HG02798 (cell line): ENCODE measurements at regions not wholly inside any gene's neighbourhood (a gene's known extent, or its start where the extent isn't known, plus 50 kb on each side); places are given as distances from the start of the nearest gene placed in this dataset.
"Not testable (repeated sequence)": the region's sequence is repeated elsewhere in the genome, so short reads cannot be mapped to it uniquely, and the experiment has no call there.

Experiments
- ATAC-seq: cut with Tn5 transposase; IDR thresholded peaks from one replicate; pipeline ENCODE4 v1.9.1; 2021; ENCODE audit warnings: mild to moderate bottlenecking; ENCODE audit not compliant: unreplicated experiment, poor library complexity

DNA sequence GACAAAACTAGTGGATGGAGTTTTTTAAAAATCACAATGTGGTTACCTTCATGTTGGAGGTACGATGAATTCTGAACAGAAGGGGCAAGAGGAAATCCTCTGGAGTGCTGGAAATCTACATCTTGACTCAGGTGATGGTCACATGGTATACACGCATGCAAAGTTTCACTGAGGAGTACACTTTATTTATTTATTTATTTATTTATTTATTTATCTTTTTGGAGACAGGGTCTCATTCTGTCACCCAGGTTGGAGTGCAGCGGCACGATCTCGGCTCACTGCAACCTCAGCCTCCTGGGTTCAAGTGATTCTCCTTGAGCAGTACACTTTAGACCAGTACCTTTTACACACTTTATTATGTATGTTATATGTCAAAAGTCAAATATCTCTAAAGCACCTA is 645.7 kb upstream of the DIPK2B start:
- ATAC-seq = no peak

DNA sequence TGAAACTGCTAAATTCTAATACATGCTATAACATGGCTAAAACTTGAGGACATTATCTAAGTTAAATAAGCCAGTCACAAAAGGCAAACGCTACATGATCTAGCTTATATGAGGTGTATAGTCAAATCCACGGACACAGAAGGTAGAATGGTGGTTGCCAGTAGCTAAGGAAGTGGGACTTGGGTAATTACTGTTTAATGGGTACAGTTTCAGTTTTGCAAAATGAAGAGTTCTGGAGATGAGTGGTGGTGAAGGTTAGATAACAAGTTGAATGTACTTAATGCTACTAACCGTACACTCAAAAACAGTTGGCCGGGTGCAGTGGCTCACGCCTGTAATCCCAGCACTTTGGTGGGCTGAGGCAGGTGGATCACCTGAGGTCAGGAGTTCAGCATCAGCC is 644.5 kb upstream of the DIPK2B start:
- no peak for ATAC-seq

DNA sequence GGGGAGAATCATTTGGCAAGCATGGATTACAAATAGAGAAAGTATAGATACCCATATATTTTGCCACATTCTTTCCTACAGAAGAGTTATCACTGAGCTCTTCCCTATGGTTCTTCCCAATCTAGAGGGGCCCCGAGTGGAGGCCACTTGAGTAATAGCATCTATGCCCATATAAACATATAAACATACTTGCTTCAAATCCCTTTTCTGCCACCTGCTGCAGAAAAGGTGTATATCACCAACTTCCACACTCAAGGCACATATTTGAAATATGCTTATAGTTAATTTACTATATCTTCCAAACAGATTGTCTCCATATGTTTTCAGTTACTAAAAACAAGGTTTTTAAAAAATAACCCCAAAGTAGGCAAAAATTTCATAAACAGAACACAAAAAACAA is 642.8 kb upstream of the DIPK2B start:
- no peak for ATAC-seq

DNA sequence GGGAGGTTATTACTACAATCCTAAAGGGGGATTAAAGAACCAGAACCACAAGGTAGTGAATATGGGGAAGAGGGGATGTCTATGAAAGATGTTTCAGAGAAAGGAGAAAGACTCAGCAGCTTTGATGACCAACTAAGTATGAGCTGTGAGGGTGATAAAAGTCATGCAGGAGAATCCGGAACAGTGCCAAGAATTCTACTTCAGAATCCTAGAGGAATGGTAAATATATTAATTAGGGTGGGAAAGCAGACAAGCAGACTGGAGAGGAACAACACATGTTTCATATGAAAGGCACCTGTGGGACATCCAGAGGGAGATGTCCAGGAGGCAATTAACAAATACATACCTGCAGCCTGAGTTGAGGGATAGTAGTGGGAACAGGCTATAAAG is 642.2 kb upstream of the DIPK2B start:
- no peak for ATAC-seq

DNA sequence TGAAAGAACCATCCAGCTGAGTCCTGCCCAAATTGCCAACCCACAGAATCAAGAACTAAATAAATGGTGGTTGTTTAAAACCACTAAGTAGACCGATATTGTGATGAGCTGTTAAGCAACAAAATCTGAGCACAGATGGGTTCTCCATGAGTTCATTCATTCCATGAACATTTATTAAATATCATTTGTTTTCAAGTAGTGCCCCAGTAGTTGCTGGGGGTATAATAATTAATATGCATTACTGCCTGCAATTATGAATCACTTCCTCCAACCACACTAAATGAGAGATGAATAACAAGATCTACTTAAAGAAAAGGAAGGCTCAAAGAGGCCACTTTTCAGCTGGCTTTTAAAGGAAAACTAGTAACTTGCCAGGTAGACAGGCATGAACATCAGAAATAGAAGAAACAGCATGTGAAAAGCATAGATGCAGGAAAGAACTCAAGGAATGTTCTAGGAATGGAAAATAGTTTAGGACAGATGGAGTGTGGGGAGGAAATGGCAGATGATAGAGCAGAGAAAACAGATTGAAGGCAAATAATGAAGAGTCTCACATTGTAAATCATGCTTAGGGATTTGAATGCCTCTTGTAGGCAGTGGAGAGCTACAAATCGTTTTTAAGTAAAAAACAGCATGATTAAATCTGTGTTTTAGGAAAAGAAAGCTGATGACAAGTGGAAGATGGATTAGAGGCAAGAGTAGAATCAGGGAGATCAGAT is 641.7 kb upstream of the DIPK2B start:
- ATAC-seq = no peak

DNA sequence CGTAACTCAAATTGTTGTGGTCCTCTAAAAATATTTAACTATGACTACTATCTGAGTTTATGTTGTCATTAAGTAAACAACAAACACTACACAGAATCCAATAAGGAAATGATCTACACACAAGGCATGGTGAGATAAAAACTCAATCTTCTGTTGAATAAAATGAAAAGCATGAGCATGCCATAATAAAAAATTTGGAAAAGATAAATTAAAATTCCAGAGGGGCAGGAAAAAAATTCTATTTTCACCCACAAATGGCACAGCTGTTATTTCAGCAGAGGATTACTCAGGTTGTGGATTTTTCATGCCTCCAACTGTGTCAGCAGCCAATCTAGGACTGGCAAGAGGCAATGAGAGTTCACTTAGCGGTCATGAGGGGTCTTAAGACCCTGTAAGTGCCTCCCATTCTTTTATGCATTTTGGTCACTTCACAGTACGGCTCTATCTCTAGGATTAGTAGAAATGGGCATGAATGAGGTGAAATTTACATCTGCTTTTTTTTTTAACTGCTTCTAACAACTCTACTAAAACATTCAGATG is 639.8 kb upstream of the DIPK2B start:
- ATAC-seq = no peak

DNA sequence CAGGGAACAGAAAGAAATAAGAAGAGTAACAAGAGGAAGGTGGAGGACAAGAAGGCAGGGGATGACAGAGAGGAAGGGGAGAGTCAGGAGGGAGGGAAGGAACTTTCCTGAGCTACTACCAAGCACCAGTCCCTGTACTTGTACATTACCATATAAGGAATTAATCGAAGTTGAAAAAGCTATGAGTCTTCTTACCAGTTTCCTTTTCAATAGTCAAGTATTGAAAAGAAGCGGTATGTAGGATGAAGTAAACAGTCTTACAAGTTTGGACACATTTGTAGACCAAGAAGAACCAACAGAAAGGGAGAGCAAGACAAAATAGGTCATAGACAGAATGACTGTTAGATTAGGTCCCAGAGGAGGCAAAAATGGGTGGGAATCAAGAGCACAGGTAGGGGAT is 629.7 kb upstream of the DIPK2B start:
- ATAC-seq = no peak

DNA sequence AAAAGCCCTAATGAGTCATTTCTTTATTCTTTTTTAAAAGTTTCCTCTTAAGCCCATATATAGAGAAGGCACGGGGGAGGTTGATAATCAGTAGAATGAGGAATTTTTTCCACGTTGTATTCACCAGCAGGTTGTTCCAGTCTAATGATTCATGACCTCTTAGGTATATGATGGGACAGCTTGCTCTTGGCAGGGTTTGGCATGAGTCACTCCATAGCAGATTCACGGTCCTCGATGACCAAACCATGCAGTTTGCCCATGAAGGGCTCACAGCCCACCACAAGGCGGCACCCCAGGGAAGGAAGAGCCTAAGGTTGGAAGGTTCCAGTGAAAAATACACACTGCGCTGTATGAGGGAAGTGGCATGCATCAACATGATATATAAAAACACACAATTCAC is 623.8 kb upstream of the DIPK2B start:
- ATAC-seq = no peak

DNA sequence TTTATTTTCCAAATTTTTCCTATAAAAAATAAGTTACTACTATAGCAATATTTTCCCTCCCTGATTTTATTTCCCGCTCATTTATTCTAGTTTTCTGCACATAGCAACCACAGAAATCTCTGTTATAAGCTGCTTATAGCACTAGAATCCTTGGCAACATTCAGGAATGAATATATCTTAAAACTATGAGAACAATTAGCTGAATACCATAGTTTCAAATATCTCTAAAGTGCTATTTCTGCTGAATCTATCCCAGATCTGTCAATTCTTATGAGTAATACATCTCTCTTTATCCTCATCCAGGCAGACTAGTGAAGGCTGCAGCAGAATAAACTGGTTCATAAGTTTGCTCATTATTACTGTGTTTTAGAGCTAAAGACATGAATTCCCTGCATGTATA is 622.9 kb upstream of the DIPK2B start:
- ATAC-seq = no peak

DNA sequence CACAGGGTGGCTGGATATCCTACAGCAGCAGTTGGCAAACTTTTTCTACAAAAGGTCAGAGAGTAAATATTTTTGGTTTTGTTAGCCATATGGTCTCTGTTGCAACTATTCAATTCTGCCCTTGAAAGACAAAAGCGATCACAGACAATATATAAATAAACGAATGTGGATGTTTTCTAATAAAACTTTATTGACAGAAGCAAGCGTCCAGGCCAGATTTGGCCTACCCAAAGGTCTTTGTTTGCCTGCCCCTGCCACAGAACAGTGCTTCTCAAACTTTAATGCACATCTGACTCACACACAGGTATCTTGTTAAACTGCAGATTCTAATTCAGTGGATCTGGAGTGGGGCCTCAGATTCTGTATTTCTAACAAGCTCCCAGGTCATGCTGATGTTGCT is 621.4 kb upstream of the DIPK2B start:
- ATAC-seq = no peak

DNA sequence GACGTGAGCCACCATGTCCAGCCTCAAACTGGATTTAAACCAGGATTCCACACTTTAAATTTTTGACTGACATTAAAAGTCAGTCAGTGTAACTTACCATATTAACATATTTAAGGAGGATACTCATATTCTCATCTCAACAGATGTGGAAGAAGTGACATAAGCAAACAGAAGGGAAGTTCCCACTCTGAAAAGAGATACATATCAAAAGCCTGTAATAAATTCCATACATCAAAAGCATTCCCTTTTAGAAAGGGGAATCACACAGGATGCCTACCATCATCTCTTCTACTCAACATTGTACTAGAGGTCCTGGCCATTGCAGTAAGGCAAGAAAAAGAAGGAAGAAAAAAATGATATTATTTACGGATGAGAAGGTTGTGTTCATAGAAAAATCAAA is 618.2 kb upstream of the DIPK2B start:
- ATAC-seq = no peak

DNA sequence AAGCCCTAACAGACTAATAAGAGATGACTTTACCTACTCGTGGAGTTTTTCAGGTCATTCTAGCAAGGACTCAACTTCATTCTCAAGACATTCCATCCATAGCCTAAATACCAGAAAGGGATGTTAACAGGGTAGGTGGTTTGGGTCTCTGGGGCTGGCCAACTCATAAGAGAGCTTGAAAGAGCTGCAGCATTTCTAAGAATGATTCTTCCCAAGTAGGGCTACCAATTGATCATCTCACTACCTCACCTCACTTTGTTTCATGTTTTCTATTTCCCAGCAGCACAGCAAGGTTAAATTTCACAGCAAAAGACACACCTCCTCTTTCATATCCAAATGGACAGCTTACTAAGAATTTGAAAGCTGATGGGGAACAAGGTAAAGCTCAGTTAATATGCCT is 614.8 kb upstream of the DIPK2B start:
- no peak for ATAC-seq

DNA sequence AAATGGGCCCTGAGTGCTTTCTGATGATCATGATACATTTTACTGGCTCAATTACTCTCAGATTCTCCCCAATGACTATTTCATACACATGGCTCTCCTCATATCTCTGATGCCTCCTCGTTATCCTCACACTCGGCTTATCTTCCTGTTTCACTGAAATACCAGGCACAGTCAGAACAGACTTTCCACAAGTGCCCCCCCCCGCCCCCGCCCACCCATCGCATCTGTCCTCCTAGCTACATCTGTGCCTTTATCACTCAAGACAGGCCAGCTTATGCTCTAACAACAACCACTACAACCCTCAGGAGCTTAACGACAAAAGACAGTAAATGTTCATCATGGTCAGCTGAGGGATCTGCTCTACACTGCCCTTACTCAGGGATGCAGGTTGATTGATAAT is 610.6 kb upstream of the DIPK2B start:
- ATAC-seq = no peak

DNA sequence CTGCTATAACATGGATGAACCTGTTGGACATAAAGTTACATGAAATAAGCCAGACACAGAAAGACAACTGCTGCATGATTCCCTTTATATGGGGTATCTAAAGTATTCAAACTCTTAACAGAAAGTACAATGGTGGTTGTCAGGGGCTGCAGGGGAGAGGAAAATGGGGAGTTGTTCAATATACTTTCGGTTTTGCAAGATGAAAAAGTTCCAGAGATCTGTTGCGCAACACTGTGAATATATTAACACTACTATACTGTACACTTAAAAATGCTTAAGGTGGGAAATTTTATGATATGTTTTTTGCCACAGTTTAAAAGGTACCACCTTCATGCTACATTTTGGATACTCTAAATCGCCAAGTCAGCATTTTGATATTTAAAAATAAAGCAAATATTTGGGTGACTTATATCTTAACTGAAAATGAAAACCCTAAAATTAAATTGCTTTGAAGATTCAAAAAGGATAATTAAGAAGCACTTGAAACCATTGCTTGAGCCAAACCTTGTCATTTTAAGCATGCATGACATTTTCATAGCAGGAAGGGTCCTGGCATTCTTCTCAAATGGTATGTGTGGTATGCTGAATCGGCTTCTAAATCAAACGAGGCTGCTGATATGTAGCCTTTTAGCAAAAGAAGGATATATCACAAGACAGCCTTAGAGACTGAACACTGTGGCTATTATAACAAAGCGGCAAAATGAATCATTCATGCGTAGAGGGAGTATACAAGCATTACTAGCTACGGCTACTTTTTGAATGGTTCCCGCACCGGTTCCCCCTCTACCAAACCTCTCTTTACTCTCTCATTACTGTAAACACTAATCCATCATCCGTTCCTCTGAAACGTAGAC is 607.1 kb upstream of the DIPK2B start:
- no peak for ATAC-seq

DNA sequence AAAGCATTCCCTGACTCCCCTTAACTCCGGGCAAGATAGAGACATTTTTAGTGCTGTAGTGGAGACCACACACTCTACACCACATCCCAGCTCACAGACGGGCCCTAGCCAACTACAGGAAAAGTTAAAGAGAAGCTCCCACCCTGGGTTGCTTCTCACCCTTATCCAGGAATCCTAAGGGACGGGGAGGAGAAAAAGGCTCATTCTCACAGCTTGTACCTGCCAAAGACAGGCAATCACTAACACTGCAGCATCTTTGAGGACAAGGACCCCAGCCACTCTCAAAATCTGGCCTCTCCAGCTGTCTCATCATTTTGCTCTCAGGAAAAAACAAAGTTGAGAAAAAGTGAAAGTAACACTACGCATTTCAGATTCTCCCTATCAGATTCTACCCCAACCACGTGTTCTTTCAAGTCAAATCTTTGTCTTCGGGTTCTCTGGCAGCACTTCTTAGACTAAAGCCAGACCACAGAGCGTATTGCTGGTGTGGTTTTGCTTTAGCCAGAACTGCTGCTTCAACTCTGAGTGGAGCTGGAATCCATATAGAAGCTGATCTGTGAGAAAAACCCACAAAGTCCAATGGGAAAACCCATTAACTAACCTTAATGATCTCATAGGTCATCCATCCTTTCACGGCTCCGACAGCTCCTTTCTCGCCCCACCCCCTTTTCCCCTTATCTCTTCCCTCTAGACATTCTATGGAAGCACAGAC is 605.9 kb upstream of the DIPK2B start:
- peak; percentile 76 for ATAC-seq

DNA sequence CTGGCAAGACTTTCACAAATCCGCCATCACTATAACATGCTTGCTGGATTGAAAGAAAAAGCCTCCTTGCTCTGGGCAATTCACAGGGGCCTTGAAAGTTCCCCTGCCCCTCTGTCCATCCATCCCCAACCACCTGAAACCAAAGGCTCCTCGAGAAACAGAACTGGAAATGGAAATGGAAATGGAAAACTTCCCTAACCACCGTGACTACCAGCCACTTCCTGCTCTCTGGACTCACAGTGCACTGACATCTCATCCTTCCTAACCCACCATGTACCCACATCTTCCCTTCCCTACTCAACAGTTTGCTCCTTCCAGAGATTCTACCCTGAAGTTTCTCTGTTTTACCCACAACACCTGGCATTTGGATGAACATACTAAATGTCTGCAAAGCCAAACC is 603.6 kb upstream of the DIPK2B start:
- ATAC-seq = no peak

DNA sequence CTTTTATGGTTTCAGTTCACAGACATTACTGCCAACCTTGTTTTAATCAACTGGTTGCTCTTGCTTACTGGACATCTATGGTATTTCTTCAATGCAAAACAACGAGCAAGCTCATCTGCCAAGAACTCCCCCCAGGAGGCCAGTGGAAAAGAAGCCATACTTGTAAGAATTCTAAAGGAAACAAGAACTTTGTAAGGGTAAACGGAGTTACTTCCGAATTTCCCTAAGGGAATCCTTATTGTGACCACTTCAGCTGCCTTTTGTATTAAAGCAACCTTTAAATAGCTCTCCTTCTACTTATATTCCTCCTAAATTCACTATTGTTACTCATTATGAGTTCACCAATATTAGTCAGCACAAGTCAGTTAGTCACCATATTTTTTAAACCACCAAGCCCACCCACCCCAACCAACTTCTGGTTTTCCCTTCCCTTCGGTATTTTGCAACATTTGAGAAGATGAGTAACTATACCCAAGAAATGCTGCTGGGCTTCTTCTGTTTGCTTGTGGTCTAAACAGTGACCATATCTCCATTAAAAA is 602.8 kb upstream of the DIPK2B start:
- no peak for ATAC-seq

DNA sequence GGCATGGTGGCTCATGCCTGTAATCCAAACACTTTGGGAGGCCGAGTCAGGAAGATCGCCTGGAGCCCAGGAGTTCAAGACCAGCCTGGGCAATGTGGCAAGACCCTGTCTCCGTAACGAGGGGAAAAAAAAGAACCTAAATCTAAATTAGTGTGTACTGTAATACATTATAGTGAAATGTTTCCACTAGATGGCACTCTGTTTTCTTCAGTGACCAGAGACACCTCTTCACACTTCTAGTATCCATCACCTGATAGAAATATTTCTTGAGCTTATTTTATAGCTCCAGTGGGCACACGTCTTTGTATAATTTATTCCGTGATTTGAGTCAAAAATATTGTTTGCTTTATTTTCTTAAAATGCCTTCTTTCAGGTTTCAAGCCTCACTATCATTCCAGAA is 600.9 kb upstream of the DIPK2B start:
- peak; percentile 66 for ATAC-seq

DNA sequence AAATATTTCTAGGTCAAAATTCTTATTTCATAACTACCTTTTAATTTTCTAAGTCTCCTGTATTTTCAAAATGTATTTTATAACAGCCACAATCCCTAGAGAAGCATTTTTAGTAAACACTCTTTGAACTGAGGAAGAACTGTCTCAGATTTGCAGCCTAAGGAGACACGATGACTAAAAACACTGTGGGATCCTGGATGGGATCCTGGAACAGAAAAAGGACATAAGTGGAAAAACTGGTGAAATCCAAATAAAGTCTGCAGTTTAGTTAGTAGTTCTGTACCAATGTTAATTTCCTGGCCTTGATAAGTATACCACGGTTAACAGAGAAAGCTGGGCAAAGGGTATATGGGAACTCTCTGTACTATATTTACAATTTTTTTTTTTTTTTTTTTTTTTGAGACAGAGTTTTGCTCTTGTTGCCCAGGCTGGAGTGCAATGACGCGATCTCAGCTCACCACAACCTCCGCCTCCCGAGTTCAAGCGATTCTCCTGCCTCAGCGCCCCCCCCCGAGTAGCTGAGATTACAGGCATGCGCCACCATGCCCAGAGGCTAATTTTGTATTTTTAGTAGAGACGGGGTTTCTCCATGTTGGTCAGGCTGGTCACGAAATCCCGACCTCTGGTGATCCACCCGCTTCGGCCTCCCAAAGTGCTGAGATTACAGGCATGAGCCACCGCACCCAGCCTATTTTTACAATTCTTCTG is 600.2 kb upstream of the DIPK2B start:
- ATAC-seq = not testable (repeated sequence)

DNA sequence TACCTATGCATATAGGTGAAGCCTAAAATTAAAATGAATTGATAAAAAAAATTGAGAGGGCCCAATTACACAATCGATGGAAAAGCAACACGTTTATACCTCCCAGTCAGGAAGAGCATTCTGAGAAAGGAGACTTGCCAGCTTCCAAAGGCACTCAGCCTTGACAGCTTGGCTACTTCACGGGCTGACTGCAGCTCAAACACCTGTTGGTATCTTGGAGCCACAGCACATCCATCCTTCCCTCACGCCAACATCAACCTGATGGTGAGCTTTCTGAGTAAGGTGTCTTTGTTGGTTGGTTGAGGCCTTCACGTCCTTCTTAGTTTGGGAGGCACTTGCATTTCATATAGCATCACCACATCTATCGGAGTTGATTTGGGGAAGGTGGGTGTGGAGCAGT is 598.9 kb upstream of the DIPK2B start:
- no peak for ATAC-seq
